ENCODE measurements at regions not wholly inside any gene's neighbourhood (a gene's known extent, or its start where the extent isn't known, plus 50 kb on each side); places are given as distances from the start of the nearest gene placed in this dataset.

Small RNA genes in the stretch of these regions (small RNA-seq; reads per million reads assigned to genes)
- 0 reads per million in 4 donors for gene AC104619.4
- gene RF00026: 0 reads per million in 4 donors
